GM19452 (cell line): ENCODE measurements at regions not wholly inside any gene's neighbourhood (a gene's known extent, or its start where the extent isn't known, plus 50 kb on each side); places are given as distances from the start of the nearest gene placed in this dataset.
"Not testable (repeated sequence)": the region's sequence is repeated elsewhere in the genome, so short reads cannot be mapped to it uniquely, and the experiment has no call there.

Experiments
- ATAC-seq: cut with Tn5 transposase; IDR thresholded peaks from one replicate; pipeline ENCODE4 v1.9.1; 2021; ENCODE audit not compliant: unreplicated experiment

GRCh38 chr5:145660897-145661640 lies 174.1 kb downstream of the PRELID2 start:
- no peak for ATAC-seq

DNA sequence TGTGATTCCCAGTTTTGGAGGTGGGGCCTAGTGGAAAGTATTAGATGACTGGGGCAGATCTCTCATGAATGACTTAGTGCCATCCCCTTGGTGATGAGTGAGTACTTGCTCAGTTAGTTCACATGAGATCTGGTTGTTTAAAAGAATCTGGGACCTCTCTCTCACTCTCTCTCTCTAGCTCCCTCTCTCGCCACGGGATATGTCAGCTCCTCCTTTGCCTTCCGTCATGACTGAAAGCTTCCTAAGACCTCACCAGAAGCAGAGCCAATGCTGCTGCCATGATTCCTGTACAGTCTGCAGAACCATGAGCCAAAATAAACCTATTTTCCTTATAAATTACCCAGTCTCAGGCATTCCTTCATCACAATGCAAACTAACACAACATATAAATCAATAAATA lies 176.7 kb downstream of the PRELID2 start:
- ATAC-seq = no peak

GRCh38 chr5:145652700-145653099 lies 182.4 kb downstream of the PRELID2 start:
- not testable (repeated sequence) for ATAC-seq

DNA sequence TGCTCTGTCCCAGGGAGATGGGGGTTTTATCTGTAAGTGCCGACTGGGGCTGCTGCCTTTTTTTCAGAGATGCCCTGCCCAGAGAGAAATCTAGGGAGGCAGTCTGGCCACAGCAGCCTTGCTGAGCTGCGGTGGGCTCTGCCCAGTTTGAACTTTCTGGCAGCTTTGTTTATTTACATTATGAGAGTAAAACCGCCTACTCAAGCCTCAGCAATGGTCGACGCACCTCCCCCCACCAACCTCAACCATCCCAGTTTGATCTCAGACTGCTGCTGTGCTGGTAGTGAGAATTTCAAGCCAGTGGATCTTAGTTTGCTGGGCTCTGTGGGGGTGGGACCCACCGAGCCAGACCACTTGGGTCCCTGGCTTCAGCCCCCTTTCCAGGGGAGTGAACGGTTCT lies 188.0 kb downstream of the PRELID2 start:
- ATAC-seq = not testable (repeated sequence)

- ATAC-seq = not testable (repeated sequence)
Measured at GRCh38 chr5:145643214-145643613, 191.9 kb downstream of the PRELID2 start.

GRCh38 chr5:145637396-145637795 lies 197.7 kb downstream of the PRELID2 start:
- ATAC-seq = no peak

DNA sequence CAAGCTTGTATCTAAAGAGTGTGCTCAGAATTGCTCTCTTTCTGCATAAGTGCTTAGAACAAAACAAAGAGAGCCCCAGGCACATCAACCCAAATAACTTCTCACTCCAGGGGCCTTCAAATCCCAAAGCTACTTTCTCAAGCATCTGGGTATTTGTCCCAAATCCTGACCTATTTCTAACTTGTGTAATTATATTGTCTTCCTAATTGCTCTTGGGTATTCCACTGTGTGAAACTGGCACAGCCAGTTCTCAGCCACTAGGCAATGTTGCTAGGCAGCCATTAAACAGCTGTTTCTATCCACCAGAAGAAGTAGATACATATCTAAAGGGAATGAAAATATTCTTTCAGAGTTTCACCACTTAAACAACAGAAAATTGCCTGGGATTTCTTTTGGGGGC lies 198.8 kb downstream of the PRELID2 start:
- no peak for ATAC-seq

GRCh38 chr5:145633474-145633873 lies 201.7 kb downstream of the PRELID2 start:
- no peak for ATAC-seq

GRCh38 chr5:145632701-145633100 lies 202.4 kb downstream of the PRELID2 start:
- ATAC-seq = no peak

DNA sequence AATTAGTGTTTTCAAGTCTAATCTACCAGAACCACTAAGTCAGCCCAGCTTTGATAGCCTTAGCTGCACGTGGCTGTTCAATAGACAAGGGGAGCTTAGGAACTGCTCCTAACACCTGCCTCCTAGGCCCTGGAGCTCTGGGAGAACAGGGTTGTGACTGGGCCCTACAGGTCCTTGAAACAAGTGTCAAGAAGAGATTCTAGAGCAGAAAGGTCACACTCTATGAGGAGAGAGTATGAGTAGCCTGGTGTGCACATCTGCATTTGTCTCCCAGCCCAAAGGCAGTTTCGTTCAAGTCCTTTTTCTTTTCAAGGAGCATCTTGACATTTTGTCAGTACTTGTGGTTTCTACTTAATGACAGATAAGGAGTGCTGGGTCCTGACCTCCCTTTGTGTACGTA lies 206.1 kb downstream of the PRELID2 start:
- ATAC-seq = no peak

DNA sequence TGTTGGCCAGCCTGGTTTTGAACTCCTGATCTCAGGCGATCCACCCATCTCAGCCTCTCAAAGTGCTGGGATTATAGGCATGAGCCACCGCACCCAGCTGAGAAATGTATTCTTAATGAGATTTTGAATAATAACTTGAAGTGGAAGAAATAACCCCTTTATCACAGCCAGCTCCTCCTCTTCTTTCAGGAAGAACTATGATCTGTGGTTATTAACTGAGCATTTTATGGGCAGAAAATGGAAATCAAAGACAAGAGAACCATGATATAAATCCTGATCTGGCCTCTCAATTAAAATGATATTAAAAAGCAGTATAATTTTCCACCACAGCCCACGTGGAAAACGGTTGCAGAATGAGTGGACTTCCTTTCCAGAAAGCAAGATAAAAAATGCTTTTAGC lies 206.6 kb downstream of the PRELID2 start:
- ATAC-seq = no peak

DNA sequence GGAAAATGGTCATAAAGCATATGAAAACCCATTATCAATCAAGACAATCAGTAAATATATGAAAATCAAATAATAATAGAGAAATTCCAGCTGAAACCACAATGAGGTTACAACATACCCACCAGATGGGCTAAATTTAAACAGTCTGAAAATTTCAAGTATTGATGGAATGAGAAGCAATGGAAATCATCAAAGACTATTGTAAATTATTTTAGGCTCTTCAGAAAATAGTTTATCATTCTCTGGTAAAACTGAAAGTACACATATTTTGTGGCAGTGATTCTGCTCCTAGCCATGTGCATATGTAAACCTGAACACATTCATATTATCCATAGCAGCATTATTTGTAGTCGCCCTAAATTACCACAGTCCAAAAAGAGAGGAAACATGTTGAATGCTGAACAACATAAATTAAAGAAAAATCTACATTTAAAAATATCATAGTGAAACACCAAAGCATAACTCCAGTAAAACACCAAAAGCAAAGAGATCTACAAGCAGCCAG lies 215.3 kb downstream of the PRELID2 start:
- ATAC-seq = no peak

- not testable (repeated sequence) for ATAC-seq
Measured at GRCh38 chr5:145616739-145617138, 218.4 kb downstream of the PRELID2 start.

GRCh38 chr5:145598983-145599382 lies 236.2 kb downstream of the PRELID2 start:
- no peak for ATAC-seq

DNA sequence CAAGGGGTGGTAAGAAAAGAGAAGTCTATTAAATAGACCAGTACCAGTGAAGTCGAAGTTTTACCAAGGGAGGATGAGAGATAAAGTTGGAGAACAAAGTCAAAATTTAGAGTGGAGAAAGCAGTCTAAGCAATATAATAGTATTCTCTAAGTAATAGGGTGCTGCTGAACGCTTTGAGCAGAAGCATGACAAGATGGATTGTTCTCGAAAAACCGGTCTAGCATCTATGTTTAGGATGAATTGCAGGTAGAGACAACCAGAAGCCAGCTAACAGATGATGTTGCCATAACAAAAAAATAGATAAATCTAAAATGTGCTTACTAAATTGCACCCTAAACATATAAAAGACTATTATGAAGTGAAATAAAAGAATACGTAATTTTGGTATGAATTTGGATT lies 237.0 kb downstream of the PRELID2 start:
- no peak for ATAC-seq

- no peak for ATAC-seq
Measured at GRCh38 chr5:145591578-145591977, 243.6 kb downstream of the PRELID2 start.

DNA sequence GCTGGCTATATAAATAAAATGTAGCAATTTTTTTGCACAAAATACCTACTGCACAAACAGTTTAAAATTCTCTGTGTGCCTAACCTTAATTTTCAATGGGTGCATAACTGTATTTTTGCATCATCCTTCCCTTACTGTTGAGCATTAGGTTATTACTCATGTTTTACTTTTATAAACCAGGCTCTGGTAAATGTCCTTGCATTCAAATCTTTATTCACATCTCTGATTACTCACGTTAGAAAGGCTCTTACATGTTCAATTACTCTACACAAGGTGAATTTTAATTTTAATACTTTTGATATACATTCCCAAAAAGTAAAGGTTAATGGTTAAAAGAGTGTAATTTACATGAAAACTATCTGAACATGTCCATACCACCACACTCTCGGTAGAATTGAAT lies 246.1 kb downstream of the PRELID2 start:
- ATAC-seq = no peak

DNA sequence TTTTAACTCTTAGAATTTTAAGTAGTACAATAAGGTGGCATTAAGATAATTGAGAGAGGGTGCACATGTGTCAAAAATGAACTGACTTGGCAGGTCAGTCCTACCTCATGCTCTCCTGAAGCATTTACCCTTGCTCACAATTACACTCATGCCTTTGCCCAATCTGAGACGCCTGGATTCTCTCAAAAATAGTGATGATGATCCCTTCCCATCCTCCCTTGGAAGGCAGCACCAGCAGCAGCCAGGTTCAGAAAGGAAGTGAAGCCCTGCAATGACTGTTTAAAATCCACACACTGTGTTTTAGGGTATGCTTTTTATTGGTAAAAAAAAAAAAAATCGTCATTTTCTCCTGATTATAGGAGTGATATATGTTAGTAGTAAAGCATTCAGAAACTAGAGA lies 246.6 kb downstream of the PRELID2 start:
- ATAC-seq = no peak

DNA sequence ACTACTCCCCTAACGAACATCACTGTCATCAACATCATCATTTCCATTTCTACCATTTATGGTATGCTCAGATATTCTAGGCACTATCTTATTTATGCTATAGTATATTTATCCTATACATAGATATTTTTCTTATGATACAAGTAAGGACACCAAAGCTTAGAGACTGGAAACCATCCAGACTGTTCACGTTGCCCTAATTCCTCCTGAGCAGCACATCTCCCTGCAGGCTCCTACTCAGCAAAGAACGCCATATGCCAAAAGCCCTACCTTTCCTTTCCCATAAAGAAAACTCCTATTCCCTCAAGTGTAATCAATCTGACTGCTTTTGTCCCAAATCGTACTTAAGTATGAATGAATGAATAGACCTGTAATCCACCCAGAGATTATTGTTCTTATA lies 247.0 kb downstream of the PRELID2 start:
- no peak for ATAC-seq

DNA sequence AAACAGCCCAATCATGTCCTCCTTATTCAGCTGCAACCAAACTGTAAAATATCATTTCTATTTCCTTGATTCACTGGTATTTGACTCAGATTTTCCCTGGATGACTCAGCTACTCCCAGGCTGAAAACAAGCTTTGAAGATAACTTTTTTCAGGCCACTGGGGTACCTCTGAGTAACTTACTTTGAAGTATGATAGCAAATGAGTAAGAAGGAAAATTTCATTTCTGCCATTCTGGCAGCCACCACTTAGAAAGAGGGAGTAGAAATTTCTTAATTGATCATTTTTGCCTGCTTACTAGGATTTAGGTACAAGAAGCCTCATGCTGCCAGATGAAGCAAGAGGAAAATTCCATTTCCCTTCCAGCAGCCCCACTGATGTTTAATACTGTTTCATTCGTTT lies 247.4 kb downstream of the PRELID2 start:
- no peak for ATAC-seq

GRCh38 chr5:145587308-145587672 lies 247.9 kb downstream of the PRELID2 start:
- ATAC-seq = no peak

DNA sequence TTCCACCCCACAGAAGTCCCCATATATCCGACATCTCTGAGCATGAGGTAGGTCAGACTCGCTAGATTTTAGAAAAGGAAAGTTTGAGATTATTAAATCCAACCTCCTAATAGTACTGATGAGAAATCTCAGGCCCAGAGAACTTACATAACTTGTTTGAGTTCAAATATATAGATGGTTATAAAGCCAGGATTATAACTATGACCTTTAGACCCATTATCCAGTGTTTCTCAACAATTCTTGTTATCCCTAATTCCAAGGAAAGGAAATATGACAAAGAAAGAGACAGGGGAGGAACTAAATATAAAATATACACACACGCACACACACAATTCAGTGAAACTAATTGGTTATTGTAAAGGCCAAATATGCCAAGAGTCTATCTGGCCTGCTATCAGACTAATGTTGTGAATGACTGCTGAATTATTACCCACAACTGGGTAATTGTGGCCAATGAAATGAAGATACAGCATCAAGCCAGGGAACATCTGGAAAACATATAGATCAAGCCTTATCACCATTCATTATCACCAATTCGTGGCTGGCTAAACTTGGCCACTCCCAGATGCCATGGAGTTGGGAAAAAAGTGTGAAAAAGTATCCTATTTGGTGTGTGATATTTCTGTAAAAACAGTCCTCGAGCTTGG lies 248.4 kb downstream of the PRELID2 start:
- ATAC-seq = no peak
